Astrocyte (in vitro differentiated cells and primary cell): ENCODE measurements at regions not wholly inside any gene's neighbourhood (a gene's known extent, or its start where the extent isn't known, plus 50 kb on each side); places are given as distances from the start of the nearest gene placed in this dataset.

Experiments
- EZH2 ChIP-seq: IDR thresholded peaks from 2 replicates; pipeline ENCODE4 v1.6.1; 2012; ENCODE audit warnings: mild to moderate bottlenecking, low read length, inconsistent platforms; ENCODE audit not compliant: insufficient read depth
- TF ChIP-seq, protein P1 (sequence below): IDR thresholded peaks from 2 replicates; pipeline ENCODE4 v1.5.1; 2011; ENCODE audit warnings: low read depth, mild to moderate bottlenecking, inconsistent platforms, low read length, moderate library complexity; ENCODE audit not compliant: insufficient read depth

DNA sequence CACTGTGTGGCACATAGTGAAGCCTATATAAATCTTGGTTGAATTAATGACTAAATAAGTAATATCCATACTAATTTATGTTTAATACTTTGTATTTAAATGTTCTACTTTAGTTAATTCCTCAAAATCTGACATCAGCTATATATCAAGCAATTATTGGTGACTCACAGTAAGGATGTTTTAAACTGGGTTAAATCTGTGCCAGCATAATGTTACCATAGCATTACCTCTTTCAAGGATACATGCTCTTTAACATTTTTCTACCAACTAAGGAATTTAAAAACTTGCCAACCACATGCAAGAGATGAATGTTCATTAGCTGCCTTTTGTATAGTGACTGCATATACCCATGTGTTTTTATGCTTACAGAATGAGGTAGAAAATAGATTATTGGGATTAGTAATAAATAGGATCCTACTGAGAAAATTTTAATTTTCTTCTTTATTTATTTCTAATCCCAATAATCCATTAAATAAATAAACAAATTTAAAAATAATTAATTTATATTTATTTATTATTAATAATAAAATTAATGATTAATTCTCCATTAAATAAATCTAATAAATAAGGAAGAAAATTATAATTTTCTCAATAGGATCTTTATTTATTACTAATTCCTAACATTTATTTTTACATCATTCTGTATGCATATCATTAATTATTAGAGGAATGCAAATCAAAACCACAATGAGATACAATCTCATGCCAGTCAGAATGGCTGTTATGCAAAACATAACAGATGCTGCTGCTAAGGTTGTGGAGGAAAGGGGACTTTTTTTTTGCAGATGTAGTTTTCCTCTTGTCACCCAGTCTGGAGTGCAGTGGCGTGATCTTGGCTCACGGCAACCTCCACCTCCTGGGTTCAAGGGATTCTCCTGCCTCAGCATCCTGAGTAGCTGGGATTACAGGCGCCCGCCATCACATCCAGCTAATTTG, 410.7 kb upstream of the DSEL start:
- TF ChIP-seq, protein P1, sequence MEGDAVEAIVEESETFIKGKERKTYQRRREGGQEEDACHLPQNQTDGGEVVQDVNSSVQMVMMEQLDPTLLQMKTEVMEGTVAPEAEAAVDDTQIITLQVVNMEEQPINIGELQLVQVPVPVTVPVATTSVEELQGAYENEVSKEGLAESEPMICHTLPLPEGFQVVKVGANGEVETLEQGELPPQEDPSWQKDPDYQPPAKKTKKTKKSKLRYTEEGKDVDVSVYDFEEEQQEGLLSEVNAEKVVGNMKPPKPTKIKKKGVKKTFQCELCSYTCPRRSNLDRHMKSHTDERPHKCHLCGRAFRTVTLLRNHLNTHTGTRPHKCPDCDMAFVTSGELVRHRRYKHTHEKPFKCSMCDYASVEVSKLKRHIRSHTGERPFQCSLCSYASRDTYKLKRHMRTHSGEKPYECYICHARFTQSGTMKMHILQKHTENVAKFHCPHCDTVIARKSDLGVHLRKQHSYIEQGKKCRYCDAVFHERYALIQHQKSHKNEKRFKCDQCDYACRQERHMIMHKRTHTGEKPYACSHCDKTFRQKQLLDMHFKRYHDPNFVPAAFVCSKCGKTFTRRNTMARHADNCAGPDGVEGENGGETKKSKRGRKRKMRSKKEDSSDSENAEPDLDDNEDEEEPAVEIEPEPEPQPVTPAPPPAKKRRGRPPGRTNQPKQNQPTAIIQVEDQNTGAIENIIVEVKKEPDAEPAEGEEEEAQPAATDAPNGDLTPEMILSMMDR = no peak
- TF ChIP-seq EZH2 = no peak
